NCI-H2107 (cell line): ENCODE measurements at regions not wholly inside any gene's neighbourhood (a gene's known extent, or its start where the extent isn't known, plus 50 kb on each side); places are given as distances from the start of the nearest gene placed in this dataset.
"Not testable (repeated sequence)": the region's sequence is repeated elsewhere in the genome, so short reads cannot be mapped to it uniquely, and the experiment has no call there.

Source experiments
- DNase-seq: peaks from one replicate; lab custom pipeline; 2025; lab: John Stamatoyannopoulos, UW

- no peak for DNase-seq
Measured at GRCh38 chr7:153628825-153629224, 423.4 kb upstream of the DPP6 start.

GRCh38 chr7:153638821-153639435, 413.3 kb upstream of the DPP6 start:
- no peak for DNase-seq

DNA sequence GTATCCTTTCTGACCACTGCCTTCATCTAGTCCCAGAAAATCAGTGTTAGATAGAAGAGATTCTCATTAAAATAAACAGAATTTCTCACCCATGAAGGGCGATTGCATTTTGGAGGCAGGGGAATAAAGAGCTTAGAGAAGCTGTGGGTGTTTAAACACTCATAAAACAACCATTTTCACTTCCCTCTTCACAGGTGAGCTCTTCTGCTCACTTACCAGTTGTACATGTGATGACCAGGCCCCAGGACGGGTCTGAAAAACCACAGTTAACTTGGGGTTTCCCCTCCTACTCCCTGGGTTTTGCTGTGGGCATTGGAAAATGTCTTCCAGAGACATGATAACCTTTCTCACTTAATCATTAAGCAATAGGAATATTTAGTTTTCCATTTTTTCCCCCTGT, 411.6 kb upstream of the DPP6 start:
- no peak for DNase-seq

DNA sequence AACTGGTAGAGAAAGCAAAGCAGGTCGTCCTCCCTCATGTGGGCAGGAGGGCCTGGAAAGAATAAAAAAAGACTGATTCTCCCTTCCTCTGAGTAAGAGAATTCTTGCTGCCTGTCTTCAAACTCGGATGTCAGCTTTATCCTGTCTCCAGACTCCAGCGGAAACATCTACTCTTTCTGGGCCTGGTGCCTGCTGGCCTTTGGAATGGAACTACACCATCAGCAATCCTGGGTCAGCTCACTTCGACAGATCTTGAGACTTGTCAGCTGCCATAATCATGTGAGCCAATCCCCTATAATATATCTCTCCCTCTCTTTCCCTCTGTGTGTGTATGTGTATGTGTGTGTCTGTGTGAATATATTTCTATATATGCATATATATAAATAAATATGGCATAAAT, 411.0 kb upstream of the DPP6 start:
- DNase-seq, result no peak

DNA sequence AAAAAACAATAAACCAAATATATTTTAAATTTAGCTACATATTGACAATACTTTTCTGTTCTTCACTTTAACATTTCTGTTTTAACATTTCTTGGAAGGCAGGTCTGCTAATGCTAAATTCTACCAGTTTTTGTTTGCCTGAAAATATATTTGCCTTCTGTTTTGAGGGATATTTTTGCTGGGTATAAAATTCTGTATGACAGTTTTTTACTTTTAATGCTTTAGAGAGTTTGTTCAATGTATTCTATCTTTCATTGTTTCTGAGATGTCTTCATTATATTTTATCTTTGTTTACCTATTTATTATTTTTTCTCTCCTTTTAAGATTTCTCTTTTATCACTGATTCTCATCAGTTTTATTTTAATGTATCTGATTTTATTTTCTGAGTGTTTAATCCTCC, 409.2 kb upstream of the DPP6 start:
- DNase-seq, result no peak

- DNase-seq, result no peak
Measured at GRCh38 chr7:153657182-153657800, 394.9 kb upstream of the DPP6 start.

DNA sequence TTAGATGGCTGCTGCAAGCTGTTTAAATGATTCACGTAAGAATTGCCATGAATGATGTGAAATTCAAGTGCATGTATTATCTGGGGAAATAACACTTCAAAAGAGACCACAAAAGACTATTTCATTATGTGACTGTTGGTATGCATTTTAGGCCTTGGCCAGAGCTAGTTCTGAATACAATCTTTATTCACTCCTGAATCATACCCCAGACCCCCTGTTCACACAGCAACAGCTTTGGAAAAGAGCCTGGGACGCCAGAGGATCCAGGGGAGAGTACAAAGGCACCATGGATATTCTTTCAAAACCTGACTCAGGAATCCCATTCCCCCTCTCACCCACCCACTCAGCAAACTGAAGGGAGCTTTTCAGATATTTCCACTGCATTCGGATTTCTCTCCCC, 377.1 kb upstream of the DPP6 start:
- DNase-seq, result no peak

GRCh38 chr7:153682628-153683027, 369.6 kb upstream of the DPP6 start:
- no peak for DNase-seq

GRCh38 chr7:153696242-153696641, 356.0 kb upstream of the DPP6 start:
- no peak for DNase-seq

GRCh38 chr7:153698046-153698445, 354.2 kb upstream of the DPP6 start:
- DNase-seq, result no peak

DNA sequence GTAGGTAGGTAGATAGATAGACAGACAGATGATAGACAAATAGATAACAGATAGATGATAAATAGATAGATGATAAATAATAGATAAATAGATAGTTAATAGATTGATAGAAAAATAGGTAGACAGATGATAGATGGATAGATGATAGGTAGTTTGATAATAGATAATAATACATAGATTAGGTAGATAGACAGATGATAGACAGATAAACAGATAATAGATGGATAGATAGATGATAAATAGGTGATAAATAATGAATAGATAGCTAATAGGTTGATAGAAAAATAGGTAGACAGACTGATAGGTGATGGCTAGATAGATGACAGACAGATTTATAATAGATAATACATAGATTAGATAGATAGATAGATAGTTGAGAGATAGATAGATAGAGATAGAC, 350.5 kb upstream of the DPP6 start:
- no peak for DNase-seq

GRCh38 chr7:153723892-153724291, 328.3 kb upstream of the DPP6 start:
- not testable (repeated sequence) for DNase-seq

DNA sequence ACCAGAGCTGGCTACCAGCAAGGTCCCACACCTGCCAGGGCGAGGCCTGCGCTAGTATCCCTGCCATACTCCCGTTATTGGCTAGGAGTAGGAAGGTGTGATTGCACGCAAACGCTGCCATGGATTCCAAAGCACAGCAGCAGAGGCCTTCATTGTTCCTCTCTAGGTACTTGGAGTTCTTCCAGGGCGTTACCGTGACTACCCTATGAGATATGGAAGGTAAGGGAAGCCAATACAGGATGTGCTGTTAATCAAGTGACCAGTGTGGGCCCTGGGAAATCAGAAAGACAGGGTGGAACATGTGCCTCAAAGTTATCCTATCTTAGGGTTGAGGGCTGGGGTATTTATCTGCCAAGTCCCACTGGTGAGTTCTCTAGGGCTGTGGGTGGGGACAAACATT, 320.7 kb upstream of the DPP6 start:
- not testable (repeated sequence) for DNase-seq

GRCh38 chr7:153743434-153743833, 308.8 kb upstream of the DPP6 start:
- DNase-seq, result not testable (repeated sequence)

DNA sequence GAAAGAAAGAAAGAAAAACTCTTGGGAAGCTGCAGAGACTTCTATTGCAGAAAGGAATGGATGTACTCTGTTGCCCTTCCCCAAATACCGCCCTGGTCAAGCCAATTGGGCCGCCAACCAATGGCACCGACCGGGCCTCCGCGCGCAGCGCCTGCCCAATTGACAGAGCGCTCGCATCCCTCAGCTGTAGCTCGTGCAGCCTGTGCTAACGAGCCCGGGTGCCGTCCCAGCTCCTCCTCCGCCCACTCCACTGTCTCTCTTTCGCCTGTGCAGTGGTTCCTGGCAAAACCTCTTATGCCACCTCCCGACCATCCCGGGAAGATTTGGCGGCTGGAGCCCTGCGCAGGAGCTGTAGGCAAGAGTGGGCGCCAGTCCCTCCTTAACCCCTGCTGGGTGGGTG, 304.2 kb upstream of the DPP6 start:
- DNase-seq, result not testable (repeated sequence)

DNA sequence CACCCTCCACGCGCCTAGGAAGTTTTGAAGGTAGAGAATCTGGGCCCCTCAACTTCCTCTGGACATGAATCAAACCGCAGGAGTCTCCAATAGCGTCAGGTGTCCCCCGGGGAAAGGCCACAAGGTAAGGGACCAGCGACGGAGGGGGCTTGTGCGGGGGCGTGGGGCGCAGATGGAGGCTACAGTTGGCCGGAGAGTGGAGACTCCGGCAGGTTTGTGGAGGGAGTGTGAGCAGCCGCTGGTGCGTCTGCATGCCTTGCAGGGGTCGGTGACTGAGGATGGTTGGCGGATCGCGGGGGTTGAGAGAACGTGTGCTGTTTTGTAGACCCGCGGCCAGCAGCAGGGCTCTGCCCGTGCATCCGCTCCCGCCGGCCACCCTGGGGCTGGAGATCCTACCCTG, 303.3 kb upstream of the DPP6 start:
- DNase-seq, result not testable (repeated sequence)

DNA sequence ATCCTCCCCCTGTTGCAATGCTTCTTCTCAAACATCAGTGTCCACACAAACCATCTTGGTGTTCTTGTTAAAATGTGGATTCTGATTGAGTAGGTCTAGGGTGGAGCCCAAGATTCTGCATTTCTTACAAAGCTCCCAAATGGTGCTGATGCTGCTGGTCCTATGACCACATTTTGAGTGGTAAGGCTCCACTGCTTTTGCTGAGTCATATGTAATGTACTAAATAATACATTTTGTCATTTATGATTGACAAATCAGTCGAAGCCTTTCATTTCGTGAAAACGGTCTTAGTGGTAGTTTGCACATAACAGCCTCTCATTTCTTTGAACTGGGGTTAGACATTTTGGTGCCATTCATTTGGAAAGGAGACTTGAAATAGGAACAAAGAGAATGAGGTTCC, 286.3 kb upstream of the DPP6 start:
- not testable (repeated sequence) for DNase-seq

- not testable (repeated sequence) for DNase-seq
Measured at GRCh38 chr7:153766926-153767325, 285.3 kb upstream of the DPP6 start.

GRCh38 chr7:153772966-153773365, 279.2 kb upstream of the DPP6 start:
- no peak for DNase-seq

- DNase-seq, result not testable (repeated sequence)
Measured at GRCh38 chr7:153776940-153777339, 275.3 kb upstream of the DPP6 start.

DNA sequence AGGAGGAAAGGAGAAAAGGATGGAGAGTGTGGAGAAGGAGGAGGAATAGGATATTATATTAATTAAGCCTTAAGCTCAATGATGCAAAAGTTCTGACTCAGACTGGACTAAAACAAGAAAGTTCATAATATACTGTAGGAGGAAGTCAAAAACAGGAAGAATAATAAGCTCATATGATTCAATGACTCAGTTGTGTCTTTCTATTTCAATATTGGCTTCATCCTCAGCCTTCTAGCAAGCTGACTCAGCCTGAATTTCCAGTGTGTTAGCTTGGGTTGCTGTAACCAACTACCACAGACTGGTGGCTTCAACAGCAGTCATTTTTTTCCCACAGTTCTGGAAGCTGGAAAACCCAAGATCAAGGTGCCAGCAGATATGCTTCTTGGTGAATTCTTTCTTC, 254.8 kb upstream of the DPP6 start:
- not testable (repeated sequence) for DNase-seq

DNA sequence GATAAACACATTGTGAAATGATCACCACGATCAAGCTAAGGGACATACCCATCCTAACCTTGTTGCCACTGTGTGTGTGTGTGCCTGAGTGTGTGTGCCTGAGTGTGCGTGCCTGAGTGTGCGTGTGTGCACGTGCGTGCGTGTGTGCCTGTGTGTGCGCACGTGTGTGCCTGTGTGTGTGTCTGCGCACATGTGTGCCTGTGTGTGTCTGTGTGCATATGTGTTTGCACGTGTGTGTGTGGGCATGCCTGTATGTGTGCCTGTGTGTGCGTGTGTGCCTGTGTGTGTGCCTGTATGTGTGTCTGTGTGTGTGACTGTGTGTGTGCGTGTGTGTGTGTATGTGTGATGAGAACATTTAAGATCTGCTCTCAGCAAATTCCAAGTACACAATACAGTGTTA, 244.1 kb upstream of the DPP6 start:
- DNase-seq, result no peak

DNA sequence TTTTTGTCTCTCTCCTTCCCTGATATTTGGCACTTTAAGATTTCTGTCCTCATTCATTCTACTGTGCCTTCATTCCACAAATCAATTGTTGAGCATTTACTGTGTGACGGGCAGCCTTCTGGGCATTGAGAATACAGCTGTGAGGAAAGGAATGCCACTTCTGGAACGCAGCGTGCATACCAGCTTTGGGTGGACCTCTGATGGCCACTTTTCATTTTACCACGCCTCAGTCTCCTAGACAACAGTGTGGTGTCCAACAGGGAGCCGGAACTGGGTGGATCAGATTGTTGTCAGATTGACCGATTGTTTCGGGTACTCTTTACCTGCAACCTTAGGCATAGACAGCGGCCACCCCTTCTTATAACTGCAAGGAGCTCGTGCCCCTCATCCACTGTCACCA, 222.7 kb upstream of the DPP6 start:
- no peak for DNase-seq

GRCh38 chr7:153832160-153832559, 220.0 kb upstream of the DPP6 start:
- DNase-seq, result no peak
